CD14-positive monocyte (primary cell): ENCODE measurements at regions not wholly inside any gene's neighbourhood (a gene's known extent, or its start where the extent isn't known, plus 50 kb on each side); places are given as distances from the start of the nearest gene placed in this dataset.

Experiments used
- DNase-seq, 3 donors: peaks; one replicate each; pipeline ENCODE4 v3.0.0-alpha.2; 2011 to 2022
- H2AFZ ChIP-seq: 2 replicates; pipeline ENCODE4 v1.6.0; 2012; ENCODE audit warnings: mild to moderate bottlenecking, low read depth, low read length, inconsistent platforms; ENCODE audit not compliant: insufficient read depth, poor library complexity, severe bottlenecking
- H3K27ac ChIP-seq, 2 donors: 1 replicate in 1 of 2; 2 replicates in 1 of 2; pipeline ENCODE4 v1.5.1; 2012 to 2013; ENCODE audit warnings: low read length in 2 of 2, control low read depth in 1 of 2, inconsistent platforms in 1 of 2, low read depth in 1 of 2, mild to moderate bottlenecking in 1 of 2
- H3K27me3 ChIP-seq, 2 donors: one replicate each; pipeline versions ENCODE4 v1.6.0 to v1.6.1; 2011 to 2013; ENCODE audit warnings: low read length in 2 of 2; ENCODE audit not compliant: control insufficient read depth in 2 of 2, insufficient read depth in 2 of 2
- H3K36me3 ChIP-seq, 2 donors: replicated peaks in 1 of 2; 1 replicate in 1 of 2; 2 replicates in 1 of 2; pipeline versions ENCODE4 v1.5.1 to v1.6.1; 2012 to 2013; ENCODE audit warnings: low read length in 2 of 2, control low read depth in 1 of 2, inconsistent platforms in 1 of 2, mild to moderate bottlenecking in 1 of 2; ENCODE audit not compliant: insufficient read depth in 2 of 2, control insufficient read depth in 1 of 2
- H3K4me1 ChIP-seq, 2 donors: 1 replicate in 1 of 2; 2 replicates in 1 of 2; pipeline versions ENCODE4 v1.5.1 to v1.6.1; 2012 to 2013; ENCODE audit warnings: low read length in 2 of 2, control low read depth in 1 of 2, inconsistent platforms in 1 of 2, mild to moderate bottlenecking in 1 of 2, moderate library complexity in 1 of 2; ENCODE audit not compliant: insufficient read depth in 2 of 2, control insufficient read depth in 1 of 2
- H3K4me2 ChIP-seq: replicated peaks from 2 replicates; pipeline ENCODE3; 2012; ENCODE audit warnings: low read length, moderate library complexity, mild to moderate bottlenecking; ENCODE audit not compliant: poor library complexity, severe bottlenecking; ENCODE audit errors: extremely low read depth
- H3K4me3 ChIP-seq, 3 experiments: fragments of 200-600 bp in 1 of 3; sonication (generic) in 1 of 3; replicated peaks in 1 of 3; 1 replicate in 2 of 3; 2 replicates in 1 of 3; pipeline ENCODE4 v1.5.1; 2011 to 2013; ENCODE audit warnings: low read length in 3 of 3, mild to moderate bottlenecking in 3 of 3, control low read depth in 2 of 3, low read depth in 2 of 3, inconsistent platforms in 1 of 3, moderate library complexity in 1 of 3
- H3K79me2 ChIP-seq: 2 replicates; pipeline ENCODE4 v1.6.0; 2012; ENCODE audit warnings: mild to moderate bottlenecking, control low read depth, inconsistent platforms, low read length, moderate library complexity; ENCODE audit not compliant: insufficient read depth
- H3K9ac ChIP-seq: 2 replicates; pipeline ENCODE4 v1.6.0; 2017; ENCODE audit warnings: low read length, mild to moderate bottlenecking; ENCODE audit not compliant: insufficient read depth, poor library complexity, severe bottlenecking
- H3K9me3 ChIP-seq, 2 donors: replicated peaks in 1 of 2; 1 replicate in 1 of 2; 2 replicates in 1 of 2; pipeline versions ENCODE4 v1.5.1 to v1.6.1; 2012 to 2013; ENCODE audit warnings: low read length in 2 of 2, control low read depth in 1 of 2; ENCODE audit not compliant: control insufficient read depth in 1 of 2, insufficient read depth in 1 of 2
- H4K20me1 ChIP-seq: 2 replicates; pipeline ENCODE4 v1.6.0; 2012; ENCODE audit warnings: mild to moderate bottlenecking, low read length, control low read depth, moderate library complexity; ENCODE audit not compliant: insufficient read depth
- H3K27ac Mint-ChIP-seq, 7 donors: one replicate each; pipeline ENCODE4 v1.8.0; 2020; ENCODE audit warnings: mild to moderate bottlenecking in 7 of 7, mixed read lengths in 7 of 7, moderate library complexity in 6 of 7, inconsistent platforms in 2 of 7
- H3K27me3 Mint-ChIP-seq, 3 donors: one replicate each; pipeline ENCODE4 v1.8.0; 2021 to 2022; ENCODE audit warnings: low read depth in 3 of 3, mild to moderate bottlenecking in 3 of 3, mixed read lengths in 3 of 3, moderate library complexity in 3 of 3, inconsistent platforms in 1 of 3
- H3K36me3 Mint-ChIP-seq, 2 donors: one replicate each; pipeline ENCODE4 v1.8.0; 2020; ENCODE audit warnings: mixed read lengths in 2 of 2, inconsistent platforms in 1 of 2, mild to moderate bottlenecking in 1 of 2
- H3K4me1 Mint-ChIP-seq: one replicate; pipeline ENCODE4 v1.8.0; 2020; ENCODE audit warnings: mild to moderate bottlenecking, mixed read lengths
- H3K4me3 Mint-ChIP-seq, 2 donors: one replicate each; pipeline ENCODE4 v1.8.0; 2020; ENCODE audit warnings: mild to moderate bottlenecking in 2 of 2, mixed read lengths in 2 of 2, moderate library complexity in 1 of 2
- H3K9me3 Mint-ChIP-seq, 7 donors: one replicate each; pipeline ENCODE4 v1.8.0; 2020 to 2022; ENCODE audit warnings: mixed read lengths in 7 of 7, mild to moderate bottlenecking in 6 of 7, moderate library complexity in 6 of 7, inconsistent platforms in 2 of 7
- WGBS: methylation state at CpG from one replicate; pipeline ENCODE4 v1.1.5; 2013; ENCODE audit warnings: missing lambda C conversion rate; ENCODE audit not compliant: insufficient coverage; 5-methylcytosine and 5-hydroxymethylcytosine counted together
- intact Hi-C, 2 donors: fragments of 100-400 bp; cut with micrococcal nuclease; formaldehyde crosslinking; loops; one replicate each; pipeline versions ENCODE4 v1.15.0 to v1.15.1; 2023
- TF ChIP-seq, protein P1 (sequence below): fragments of 200-600 bp; IDR thresholded peaks from one replicate; pipeline ENCODE4 v1.8.0; 2022; ENCODE audit warnings: antibody characterized with exemption, mild to moderate bottlenecking

DNA sequence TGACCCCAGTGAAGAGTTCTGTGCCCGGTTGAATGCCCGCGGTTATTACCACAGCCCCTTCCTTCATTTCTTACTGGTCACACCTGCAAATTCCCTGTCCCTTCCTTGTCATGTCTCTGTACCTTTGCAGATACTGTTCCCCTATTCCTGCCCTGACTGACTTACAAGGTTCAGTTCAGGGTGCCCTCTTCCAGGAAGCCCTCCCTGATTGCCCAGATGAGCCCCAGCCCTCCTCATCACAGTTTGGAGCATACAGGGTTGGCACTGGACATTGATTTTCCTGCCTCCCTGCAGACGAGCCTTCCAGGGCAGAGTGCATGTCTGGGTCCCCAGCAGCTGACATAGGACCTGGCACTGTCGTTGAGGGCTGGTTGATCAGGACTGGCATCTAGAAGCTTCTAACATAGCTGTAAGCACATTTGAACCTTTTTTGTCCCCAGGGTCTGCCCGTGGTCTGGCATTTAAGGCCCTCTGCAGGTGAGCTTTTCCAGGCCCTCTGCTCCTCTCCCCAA is 70.4 kb upstream of the SHISAL1 start:
- H3K4me1 Mint-ChIP-seq: no peaks in the 10 kb centered on the region
- intact Hi-C loops: no loop called here
- H3K9me3 Mint-ChIP-seq: peaks cover 2 to 8% (median 6%) of the 10 kb centered on the region in 7 donors
- Histone ChIP-seq H4K20me1 (no peaks in the 10 kb centered on the region), H3K36me3 (no peaks in the 10 kb centered on the region), H3K4me1 (no peaks in the 10 kb centered on the region), H3K27me3 (no peaks in the 10 kb centered on the region), H3K4me2 (no peak overlapping the region), H3K4me3 (no peak overlapping the region), H2AFZ (no peak overlapping the region), H3K27ac (no peak overlapping the region), H3K9ac (no peak overlapping the region), H3K79me2 (no peaks in the 10 kb centered on the region), H3K9me3 (peaks cover 4% of the 10 kb centered on the region in 2 donors)
- H3K4me3 Mint-ChIP-seq: no peak overlapping the region
- H3K27ac Mint-ChIP-seq: no peak overlapping the region
- peaks cover 5 to 10% (median 6%) of the 10 kb centered on the region in 3 donors for H3K27me3 Mint-ChIP-seq
- TF ChIP-seq, protein P1, sequence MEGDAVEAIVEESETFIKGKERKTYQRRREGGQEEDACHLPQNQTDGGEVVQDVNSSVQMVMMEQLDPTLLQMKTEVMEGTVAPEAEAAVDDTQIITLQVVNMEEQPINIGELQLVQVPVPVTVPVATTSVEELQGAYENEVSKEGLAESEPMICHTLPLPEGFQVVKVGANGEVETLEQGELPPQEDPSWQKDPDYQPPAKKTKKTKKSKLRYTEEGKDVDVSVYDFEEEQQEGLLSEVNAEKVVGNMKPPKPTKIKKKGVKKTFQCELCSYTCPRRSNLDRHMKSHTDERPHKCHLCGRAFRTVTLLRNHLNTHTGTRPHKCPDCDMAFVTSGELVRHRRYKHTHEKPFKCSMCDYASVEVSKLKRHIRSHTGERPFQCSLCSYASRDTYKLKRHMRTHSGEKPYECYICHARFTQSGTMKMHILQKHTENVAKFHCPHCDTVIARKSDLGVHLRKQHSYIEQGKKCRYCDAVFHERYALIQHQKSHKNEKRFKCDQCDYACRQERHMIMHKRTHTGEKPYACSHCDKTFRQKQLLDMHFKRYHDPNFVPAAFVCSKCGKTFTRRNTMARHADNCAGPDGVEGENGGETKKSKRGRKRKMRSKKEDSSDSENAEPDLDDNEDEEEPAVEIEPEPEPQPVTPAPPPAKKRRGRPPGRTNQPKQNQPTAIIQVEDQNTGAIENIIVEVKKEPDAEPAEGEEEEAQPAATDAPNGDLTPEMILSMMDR: no peak
- no peak for DNase-seq
- 72% methylated on average over 6 of the region's 6 CpGs for WGBS
- no peaks in the 10 kb centered on the region for H3K36me3 Mint-ChIP-seq

DNA sequence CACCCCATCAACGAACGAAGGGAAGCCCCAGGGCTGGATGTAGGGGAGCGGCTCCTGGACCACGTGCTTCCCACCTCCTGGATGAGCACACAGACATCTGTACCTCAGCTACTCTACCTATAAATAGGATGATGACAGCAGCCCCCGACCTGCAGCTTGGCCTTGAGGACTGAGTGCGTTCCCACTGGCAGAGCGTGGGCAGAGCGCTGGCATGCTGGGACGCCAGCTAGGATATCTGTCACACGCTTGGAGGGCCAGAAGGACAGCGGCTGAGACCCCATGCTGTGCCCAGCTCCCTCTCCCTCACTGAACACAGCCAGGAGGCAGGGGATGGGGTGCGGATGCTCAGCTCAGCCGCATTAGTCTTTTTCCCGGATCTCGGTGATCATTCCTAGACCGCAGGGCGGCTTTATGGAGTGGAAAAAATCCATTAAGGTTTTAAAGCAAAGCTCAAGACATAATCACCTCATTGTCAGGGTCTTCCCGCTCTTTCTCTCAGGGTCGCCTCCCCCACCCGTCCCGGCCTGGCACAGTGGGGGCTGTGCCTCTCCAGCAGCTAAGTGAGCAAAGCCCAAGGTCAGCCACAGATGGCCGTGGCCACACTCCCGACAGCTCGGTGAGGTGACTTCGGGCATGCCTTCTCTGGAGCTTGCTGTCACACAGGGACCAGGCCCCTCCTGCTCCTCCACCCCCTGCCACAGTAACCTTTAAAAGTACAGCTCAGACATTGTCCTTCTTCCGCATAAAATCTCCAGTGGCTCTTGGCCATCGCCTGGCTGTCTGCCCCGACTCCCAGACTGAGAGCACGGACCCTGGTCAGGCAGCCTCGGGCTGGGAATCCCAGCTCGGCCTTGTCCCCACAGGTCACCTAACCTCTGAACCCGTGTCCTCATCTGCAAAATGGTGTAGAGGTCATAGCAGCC is 69.6 kb upstream of the SHISAL1 start:
- no peaks in the 10 kb centered on the region for H3K27me3 ChIP-seq
- intact Hi-C loops: no loop called here
- TF ChIP-seq, protein P1: no peak
- Mint-ChIP-seq H3K36me3 (no peaks in the 10 kb centered on the region), H3K4me1 (no peaks in the 10 kb centered on the region), H3K4me3 (no peak overlapping the region), H3K27ac (no peak overlapping the region), H3K27me3 (peaks cover 6 to 9% (median 8%) of the 10 kb centered on the region in 3 donors), H3K9me3 (peaks cover 2 to 10% (median 8%) of the 10 kb centered on the region in 7 donors)
- H4K20me1 ChIP-seq: no peaks in the 10 kb centered on the region
- no peaks in the 10 kb centered on the region for H3K79me2 ChIP-seq
- H2AFZ ChIP-seq: no peak overlapping the region
- no peaks in the 10 kb centered on the region for H3K36me3 ChIP-seq
- H3K9me3 ChIP-seq: peaks cover 4% of the 10 kb centered on the region in 2 donors
- H3K9ac ChIP-seq: no peak overlapping the region
- no peak for DNase-seq
- H3K4me1 ChIP-seq: no peaks in the 10 kb centered on the region
- H3K4me2 ChIP-seq: no peak overlapping the region
- 87% methylated on average over 20 of the region's 32 CpGs for WGBS
- H3K4me3 ChIP-seq: no peak overlapping the region
- no peak overlapping the region for H3K27ac ChIP-seq
